NB4 (cell line): ENCODE measurements at regions not wholly inside any gene's neighbourhood (a gene's known extent, or its start where the extent isn't known, plus 50 kb on each side); places are given as distances from the start of the nearest gene placed in this dataset.

ENCODE experiments used
- CTCF ChIP-seq: IDR thresholded peaks from one replicate; pipeline ENCODE4 v1.5.1; 2012; ENCODE audit warnings: low read depth, low read length
- MYC ChIP-seq: IDR thresholded peaks from 2 replicates; pipeline ENCODE4 v1.6.1; 2011; ENCODE audit warnings: low read depth, low read length
- POLR2A ChIP-seq: IDR thresholded peaks from 2 replicates; pipeline ENCODE4 v1.6.1; 2011; ENCODE audit warnings: mild to moderate bottlenecking; ENCODE audit not compliant: insufficient read length; ENCODE audit errors: extremely low read depth
- TF ChIP-seq, protein P1 (sequence below): IDR thresholded peaks from 2 replicates; pipeline ENCODE4 v1.6.1; 2011; ENCODE audit warnings: low read depth, low read length

DNA sequence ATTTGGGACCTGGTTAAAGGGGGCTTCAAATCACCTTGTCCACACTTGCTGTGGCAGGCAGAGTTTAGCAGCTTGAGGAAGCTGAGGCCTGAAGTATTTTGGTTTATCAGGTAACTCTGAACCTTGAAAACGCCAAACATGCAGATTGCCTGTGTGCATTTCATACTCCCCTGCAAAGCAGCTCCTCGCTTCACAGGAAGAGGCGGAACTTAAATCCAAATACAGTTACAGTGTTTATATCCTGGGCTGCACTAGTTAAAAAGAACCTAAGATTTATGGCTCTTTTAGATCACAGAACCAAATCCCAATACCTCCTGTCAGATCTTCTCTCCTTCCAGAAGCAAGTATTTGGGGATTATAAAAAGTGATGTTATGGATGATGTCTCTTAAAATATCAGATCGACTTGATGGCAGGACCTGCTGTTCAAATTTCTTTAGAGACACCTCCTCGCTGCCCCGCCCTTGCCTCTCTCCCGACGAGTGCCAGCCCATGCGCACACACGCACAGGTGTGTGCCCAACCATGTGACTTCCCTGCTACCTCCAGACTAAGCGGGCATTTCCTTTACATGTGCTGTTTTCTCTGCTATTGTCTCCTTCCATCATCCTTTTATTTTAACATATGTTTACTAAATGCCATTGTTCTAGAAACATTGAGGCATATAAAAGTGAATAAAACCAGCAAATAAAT lies 224.6 kb upstream of the FOXQ1 start:
- TF ChIP-seq CTCF, result no peak
- TF ChIP-seq, protein P1, sequence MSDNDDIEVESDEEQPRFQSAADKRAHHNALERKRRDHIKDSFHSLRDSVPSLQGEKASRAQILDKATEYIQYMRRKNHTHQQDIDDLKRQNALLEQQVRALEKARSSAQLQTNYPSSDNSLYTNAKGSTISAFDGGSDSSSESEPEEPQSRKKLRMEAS, result no peak
- TF ChIP-seq POLR2A, result no peak
- no peak for TF ChIP-seq MYC
